ENCODE measurements at regions not wholly inside any gene's neighbourhood (a gene's known extent, or its start where the extent isn't known, plus 50 kb on each side); places are given as distances from the start of the nearest gene placed in this dataset.

- TF ChIP-seq CTCF (IDR thresholded peaks at IDR 0.05; ENCODE audit: control insufficient read depth, insufficient read depth, low read depth, low read length, missing control alignments), result no peak
- DNase-seq (ENCODE audit: low read depth), result no peak
- H3K4me3 ChIP-seq (ENCODE audit: control insufficient read depth, low read depth, low read length), result no peak overlapping the region
Measured at GRCh38 chr20:54295686-54296085, 87.8 kb downstream of the PFDN4 start.

GRCh38 chr20:54305421-54305820 lies 97.5 kb downstream of the PFDN4 start:
- no peak overlapping the region for H3K4me3 ChIP-seq (ENCODE audit: control insufficient read depth, low read depth, low read length)
- TF ChIP-seq CTCF (IDR thresholded peaks at IDR 0.05; ENCODE audit: control insufficient read depth, insufficient read depth, low read depth, low read length, missing control alignments), result no peak
- DNase-seq (ENCODE audit: low read depth), result no peak

- TF ChIP-seq CTCF (IDR thresholded peaks at IDR 0.05; ENCODE audit: control insufficient read depth, insufficient read depth, low read depth, low read length, missing control alignments), result no peak
- no peak for DNase-seq (ENCODE audit: low read depth)
- H3K4me3 ChIP-seq (ENCODE audit: control insufficient read depth, low read depth, low read length), result no peak overlapping the region
Measured at GRCh38 chr20:54306985-54307710, 99.3 kb downstream of the PFDN4 start.

GRCh38 chr20:54308804-54309203 lies 100.9 kb downstream of the PFDN4 start:
- no peak overlapping the region for H3K4me3 ChIP-seq (ENCODE audit: control insufficient read depth, low read depth, low read length)
- TF ChIP-seq CTCF (IDR thresholded peaks at IDR 0.05; ENCODE audit: control insufficient read depth, insufficient read depth, low read depth, low read length, missing control alignments), result no peak
- DNase-seq (ENCODE audit: low read depth), result no peak

- no peak for TF ChIP-seq CTCF (IDR thresholded peaks at IDR 0.05; ENCODE audit: control insufficient read depth, insufficient read depth, low read depth, low read length, missing control alignments)
Measured at GRCh38 chr20:54318892-54319291, 111.0 kb downstream of the PFDN4 start.

GRCh38 chr20:54320148-54320607 lies 112.3 kb downstream of the PFDN4 start:
- TF ChIP-seq CTCF (IDR thresholded peaks at IDR 0.05; ENCODE audit: control insufficient read depth, insufficient read depth, low read depth, low read length, missing control alignments), result no peak
- no peak for DNase-seq (ENCODE audit: low read depth)
- no peak overlapping the region for H3K4me3 ChIP-seq (ENCODE audit: control insufficient read depth, low read depth, low read length)

More at GRCh38 chr20:54318892-54319291, 111.0 kb downstream of the PFDN4 start:
- H3K4me3 ChIP-seq (ENCODE audit: control insufficient read depth, low read depth, low read length), result no peak overlapping the region
- DNase-seq (ENCODE audit: low read depth), result no peak

All from AG09309 (cell line).